ENCODE measurements at regions not wholly inside any gene's neighbourhood (a gene's known extent, or its start where the extent isn't known, plus 50 kb on each side); places are given as distances from the start of the nearest gene placed in this dataset.

GRCh38 chr10:69684020-69684980, 54.3 kb downstream of the FAM241B start:
- no peak for DNase-seq

DNA sequence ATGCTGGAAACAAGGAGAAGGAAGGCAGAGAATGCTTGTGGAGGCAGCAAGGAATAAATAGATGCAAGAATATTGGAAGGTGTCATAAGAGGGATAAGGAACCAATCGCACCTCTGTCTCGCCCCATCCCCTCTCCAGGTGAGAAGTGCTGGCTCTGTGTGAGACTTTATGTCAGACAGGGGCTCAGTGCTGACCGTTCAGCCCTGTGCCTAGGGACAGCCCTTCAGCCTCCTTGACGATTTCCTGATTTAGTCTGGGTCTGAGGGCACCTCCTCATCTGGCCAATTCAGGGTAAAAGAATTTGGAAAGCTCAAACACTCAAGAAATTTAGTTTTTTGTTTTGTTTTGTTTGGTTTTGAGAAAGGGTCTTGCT, 54.9 kb downstream of the FAM241B start:
- no peak for DNase-seq

- DNase-seq: no peak
These were observed 55.4 kb downstream of the FAM241B start for GRCh38 chr10:69685426-69685801.

- DNase-seq: no peak
These were observed 55.9 kb downstream of the FAM241B start for GRCh38 chr10:69685802-69686585.

- no peak for DNase-seq
These were observed 56.8 kb downstream of the FAM241B start for GRCh38 chr10:69686866-69687265.

DNA sequence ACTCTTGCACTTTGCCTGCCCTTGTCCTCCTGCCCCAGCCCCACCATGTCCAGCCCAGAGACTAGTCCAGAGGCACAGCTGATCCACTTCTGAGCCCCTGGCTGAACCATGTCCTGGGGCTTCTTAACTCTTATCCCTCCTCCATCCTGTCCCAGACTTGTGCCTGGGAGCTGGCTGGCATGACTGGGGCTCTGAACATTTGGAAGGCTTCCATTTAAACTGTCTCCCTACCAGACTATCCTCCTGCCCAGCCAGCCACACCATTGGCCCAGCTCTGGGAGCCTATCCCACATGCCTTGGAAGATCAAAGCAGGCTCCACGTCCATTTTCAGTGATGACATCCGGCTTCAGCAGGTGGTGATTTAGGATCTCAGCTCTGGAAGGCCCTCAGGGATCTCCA, 57.4 kb downstream of the FAM241B start:
- no peak for DNase-seq

- DNase-seq: no peak
These were observed 62.2 kb downstream of the FAM241B start for GRCh38 chr10:69692267-69692666.

DNA sequence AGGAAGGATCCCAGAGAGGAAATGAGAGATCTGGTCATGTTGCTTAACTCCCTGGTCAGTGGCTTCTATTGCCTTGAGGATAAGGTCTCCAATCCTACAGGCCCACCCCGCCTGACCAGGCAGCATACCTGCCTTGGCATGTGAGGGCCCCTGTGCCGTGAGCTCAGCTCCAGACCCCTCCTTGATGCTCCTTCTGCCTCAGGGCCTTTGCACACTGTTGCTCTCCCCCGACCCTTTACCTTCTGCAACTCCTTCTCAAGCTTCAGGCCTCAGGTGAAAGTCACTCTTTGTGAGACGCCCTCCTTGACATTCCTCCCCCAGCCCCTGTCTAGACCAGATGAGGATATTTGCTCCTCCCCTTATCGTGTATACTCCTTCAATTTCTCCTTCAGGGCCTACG, 62.8 kb downstream of the FAM241B start:
- no peak for DNase-seq

GRCh38 chr10:69693886-69694285, 63.8 kb downstream of the FAM241B start:
- no peak for DNase-seq

GRCh38 chr10:69696073-69696731, 66.2 kb downstream of the FAM241B start:
- peak in 1 of 2 donors; percentile 5 for DNase-seq

DNA sequence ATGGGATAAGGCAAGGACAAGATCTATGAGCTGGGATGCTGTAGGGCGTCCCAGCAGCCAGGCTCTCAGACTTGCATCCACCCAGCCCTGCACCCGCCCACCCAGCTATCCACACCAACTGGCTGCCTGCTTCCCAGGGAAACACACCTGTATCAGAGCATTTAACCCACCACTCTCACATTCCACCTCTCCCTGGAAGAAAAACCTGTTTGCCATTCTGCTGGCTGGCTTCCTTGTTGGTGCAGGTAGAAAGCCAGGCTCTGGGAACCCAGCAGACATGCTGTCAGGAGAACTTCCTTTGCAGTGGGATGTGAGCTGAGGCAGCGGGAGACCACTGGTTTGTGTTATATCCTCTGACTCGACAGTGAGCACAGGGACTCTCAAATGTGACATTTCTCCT, 67.0 kb downstream of the FAM241B start:
- no peak for DNase-seq

- DNase-seq: no peak
These were observed 73.2 kb downstream of the FAM241B start for GRCh38 chr10:69703256-69703655.

GRCh38 chr10:69703766-69704630, 74.0 kb downstream of the FAM241B start:
- no peak for DNase-seq

GRCh38 chr10:69709366-69709941, 79.4 kb downstream of the FAM241B start:
- DNase-seq: no peak

DNA sequence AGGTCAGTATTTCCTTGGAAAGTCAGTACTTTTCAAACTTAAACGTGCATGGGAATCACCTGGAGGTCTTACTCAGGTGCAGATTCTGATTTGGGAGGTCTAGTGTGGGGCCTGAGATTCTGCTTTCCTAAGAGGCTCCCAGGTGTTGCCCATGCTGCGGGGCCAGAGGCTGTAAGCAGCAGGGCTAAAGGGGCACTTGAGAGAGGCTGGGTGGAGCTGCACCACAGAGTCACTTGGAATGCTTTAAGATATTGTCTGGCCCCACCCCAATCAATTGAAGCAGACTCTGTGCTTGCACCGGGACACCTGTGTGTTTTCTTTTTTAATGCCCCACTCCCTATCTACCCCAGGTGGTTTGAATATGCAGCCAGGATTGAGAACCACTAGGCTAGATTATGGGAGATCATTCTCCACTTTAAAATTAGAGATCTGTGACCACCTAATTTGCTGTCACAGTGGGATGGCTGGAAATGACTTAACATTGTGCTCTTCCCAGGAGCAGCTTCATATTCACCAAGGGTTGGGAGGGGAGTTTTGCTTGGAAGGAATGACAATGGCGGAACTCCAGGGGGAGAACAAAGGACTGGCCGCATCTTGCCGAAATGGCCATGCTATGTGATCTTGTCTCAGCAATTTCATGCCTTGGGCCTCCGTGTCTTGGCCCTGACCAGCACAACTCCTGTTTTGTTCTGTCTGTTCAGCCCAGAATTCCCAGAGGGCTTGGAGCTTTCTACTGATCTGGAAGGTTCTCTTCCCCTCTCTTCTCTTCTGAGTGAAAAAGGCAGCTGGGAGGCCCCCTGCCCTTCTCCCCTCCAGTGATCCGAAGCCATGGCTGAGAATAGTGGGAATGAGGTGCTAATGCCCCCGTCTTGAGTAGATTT, 80.2 kb downstream of the FAM241B start:
- DNase-seq: no peak

DNA sequence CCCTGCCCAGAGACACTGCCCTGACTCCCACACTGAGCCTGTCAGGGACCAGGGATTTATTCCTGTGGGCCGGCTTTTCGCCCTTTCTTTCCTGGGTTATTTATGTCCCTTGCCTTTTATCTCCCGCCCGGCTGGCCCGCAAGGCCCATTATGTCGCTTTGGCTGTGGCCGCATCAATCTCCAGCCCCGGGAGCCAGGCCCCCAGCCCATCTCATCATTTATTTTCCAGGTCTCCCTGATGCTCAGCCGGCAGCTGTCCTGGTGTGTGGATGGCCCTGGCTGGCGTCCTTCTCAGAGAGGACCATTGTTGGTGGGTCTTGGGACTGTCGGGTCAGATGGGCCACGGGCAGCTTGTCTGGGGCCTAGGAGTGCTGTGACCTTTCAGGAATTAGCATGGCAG, 82.3 kb downstream of the FAM241B start:
- no peak for DNase-seq

DNA sequence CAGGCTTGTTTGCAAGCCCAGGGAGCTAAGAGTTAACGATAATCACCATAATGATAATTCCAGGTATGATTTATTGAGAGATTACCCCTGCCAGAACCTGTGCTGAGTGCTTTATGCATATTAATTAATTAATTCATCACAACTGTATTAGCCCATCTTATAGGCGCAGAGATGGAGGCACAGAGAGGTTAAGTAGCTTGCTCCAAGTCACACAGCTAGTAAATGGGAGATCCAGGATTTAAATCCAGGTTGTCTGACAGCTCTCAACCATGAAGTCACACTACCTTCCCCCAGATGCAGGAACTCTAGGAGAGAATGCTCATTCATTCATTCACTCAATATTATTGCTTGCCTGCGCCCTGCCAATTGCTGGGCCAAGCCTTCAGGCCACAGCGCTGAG, 84.5 kb downstream of the FAM241B start:
- DNase-seq: no peak

GRCh38 chr10:69715156-69715898, 85.3 kb downstream of the FAM241B start:
- no peak for DNase-seq

- no peak for DNase-seq
These were observed 85.7 kb upstream of the COL13A1 start for GRCh38 chr10:69715899-69716606.
